Superior temporal gyrus (tissue), 1 donor: ENCODE measurements at regions not wholly inside any gene's neighbourhood (a gene's known extent, or its start where the extent isn't known, plus 50 kb on each side); places are given as distances from the start of the nearest gene placed in this dataset.
A peak's percentile ranks its signal among the peaks of the same experiment; 100 is the strongest.
"Not testable (repeated sequence)": the region's sequence is repeated elsewhere in the genome, so short reads cannot be mapped to it uniquely, and the experiment has no call there.

Experiments used
- DNase-seq: peaks from one replicate; pipeline ENCODE4 v3.0.0-alpha.2; 2016; ENCODE audit errors: extremely low spot score

- DNase-seq: not testable (repeated sequence)
Observed at GRCh38 chr14:59006179-59006578, 182.3 kb upstream of the DAAM1 start.

- no peak for DNase-seq
Observed at GRCh38 chr14:59009967-59010366, 178.5 kb upstream of the DAAM1 start.

- no peak for DNase-seq
Observed at GRCh38 chr14:59013672-59014298, 174.7 kb upstream of the DAAM1 start.

- DNase-seq: no peak
Observed at GRCh38 chr14:59015482-59015881, 173.0 kb upstream of the DAAM1 start.

- no peak for DNase-seq
Observed at GRCh38 chr14:59017285-59017965, 171.0 kb upstream of the DAAM1 start.

- no peak for DNase-seq
Observed at GRCh38 chr14:59018460-59018859, 170.0 kb upstream of the DAAM1 start.

- DNase-seq: no peak
Observed at GRCh38 chr14:59018978-59019377, 169.5 kb upstream of the DAAM1 start.

GRCh38 chr14:59020382-59020781, 168.1 kb upstream of the DAAM1 start:
- DNase-seq: no peak

GRCh38 chr14:59022144-59022543, 166.3 kb upstream of the DAAM1 start:
- DNase-seq: no peak

GRCh38 chr14:59026081-59026480, 162.4 kb upstream of the DAAM1 start:
- DNase-seq: no peak

- DNase-seq: not testable (repeated sequence)
Observed at GRCh38 chr14:59026640-59027039, 161.8 kb upstream of the DAAM1 start.

GRCh38 chr14:59028476-59029202, 159.8 kb upstream of the DAAM1 start:
- peak; percentile 80 for DNase-seq

GRCh38 chr14:59032826-59033225, 155.6 kb upstream of the DAAM1 start:
- no peak for DNase-seq

GRCh38 chr14:59036134-59036533, 152.3 kb upstream of the DAAM1 start:
- DNase-seq: no peak

- DNase-seq: no peak
Observed at GRCh38 chr14:59037086-59037485, 151.4 kb upstream of the DAAM1 start.

GRCh38 chr14:59037620-59038019, 150.8 kb upstream of the DAAM1 start:
- DNase-seq: no peak

GRCh38 chr14:59038746-59039145, 149.7 kb upstream of the DAAM1 start:
- DNase-seq: no peak

- no peak for DNase-seq
Observed at GRCh38 chr14:59041308-59041707, 147.2 kb upstream of the DAAM1 start.

GRCh38 chr14:59044707-59045106, 143.8 kb upstream of the DAAM1 start:
- DNase-seq: no peak

GRCh38 chr14:59046746-59047145, 141.7 kb upstream of the DAAM1 start:
- DNase-seq: no peak

GRCh38 chr14:59055006-59055405, 133.5 kb upstream of the DAAM1 start:
- no peak for DNase-seq

- DNase-seq: peak; percentile 83
Observed at GRCh38 chr14:59055439-59056045, 132.9 kb upstream of the DAAM1 start.

- DNase-seq: no peak
Observed at GRCh38 chr14:59057551-59057950, 130.9 kb upstream of the DAAM1 start.
